Ishikawa (cell line): ENCODE measurements at regions not wholly inside any gene's neighbourhood (a gene's known extent, or its start where the extent isn't known, plus 50 kb on each side); places are given as distances from the start of the nearest gene placed in this dataset.

Experiments
- CEBPB ChIP-seq: IDR thresholded peaks from 2 replicates; pipeline ENCODE4 v1.6.1; 2012
- CREB1 ChIP-seq: IDR thresholded peaks from 2 replicates; pipeline ENCODE4 v1.6.1; 2012; ENCODE audit warnings: low read depth
- EGR1 ChIP-seq: IDR thresholded peaks from 2 replicates; pipeline ENCODE4 v1.6.1; 2012
- EP300 ChIP-seq: IDR thresholded peaks from 2 replicates; pipeline ENCODE4 v1.6.1; 2012; ENCODE audit warnings: borderline replicate concordance
- FOXM1 ChIP-seq: IDR thresholded peaks from 2 replicates; pipeline ENCODE4 v1.6.1; 2012; ENCODE audit warnings: low read depth, borderline replicate concordance
- MAX ChIP-seq: IDR thresholded peaks from 2 replicates; pipeline ENCODE4 v1.6.1; 2012
- NFIC ChIP-seq: IDR thresholded peaks from 2 replicates; pipeline ENCODE4 v1.6.1; 2012
- RAD21 ChIP-seq: IDR thresholded peaks from 2 replicates; pipeline ENCODE4 v1.6.1; 2012; ENCODE audit warnings: low read depth
- REST ChIP-seq: IDR thresholded peaks from 2 replicates; pipeline ENCODE4 v1.6.1; 2012; ENCODE audit warnings: low read depth, mild to moderate bottlenecking
- TAF1 ChIP-seq: IDR thresholded peaks from 2 replicates; pipeline ENCODE4 v1.6.1; 2012; ENCODE audit warnings: low read depth, mild to moderate bottlenecking
- TCF12 ChIP-seq: IDR thresholded peaks from 2 replicates; pipeline ENCODE4 v1.6.1; 2012; ENCODE audit warnings: low read depth
- TEAD4 ChIP-seq: IDR thresholded peaks from 2 replicates; pipeline ENCODE4 v1.6.1; 2012
- USF1 ChIP-seq: IDR thresholded peaks from 2 replicates; pipeline ENCODE4 v1.6.1; 2012
- YY1 ChIP-seq: IDR thresholded peaks from 2 replicates; pipeline ENCODE4 v1.6.1; 2012; ENCODE audit warnings: low read depth
- ZBTB7A ChIP-seq: IDR thresholded peaks from 2 replicates; pipeline ENCODE4 v1.6.1; 2012; ENCODE audit warnings: low read depth

- TF ChIP-seq MAX (no peak), TEAD4 (no peak), FOXM1 (no peak), YY1 (no peak), NFIC (no peak), CREB1 (no peak), CEBPB (no peak), EGR1 (no peak), USF1 (no peak)
Observed at GRCh38 chr13:84972907-84973306, 826.3 kb downstream of the SLITRK6 start.

- no peak for TF ChIP-seq FOXM1
- TF ChIP-seq EP300: no peak
Observed at GRCh38 chr13:84962849-84963248, 836.4 kb downstream of the SLITRK6 start.

- TF ChIP-seq USF1: no peak
- TF ChIP-seq RAD21: no peak
- no peak for TF ChIP-seq EP300
- no peak for TF ChIP-seq TAF1
- TF ChIP-seq REST: no peak
- no peak for TF ChIP-seq CREB1
- TF ChIP-seq ZBTB7A: no peak
- no peak for TF ChIP-seq EGR1
- TF ChIP-seq CEBPB: no peak
- no peak for TF ChIP-seq FOXM1
- TF ChIP-seq MAX: no peak
- TF ChIP-seq YY1: no peak
- no peak for TF ChIP-seq TCF12
- TF ChIP-seq NFIC: no peak
- TF ChIP-seq TEAD4: no peak
Observed at GRCh38 chr13:84962141-84962750, 837.0 kb downstream of the SLITRK6 start.

- TF ChIP-seq CREB1 (no peak), REST (no peak), YY1 (no peak), NFIC (no peak), USF1 (no peak), EGR1 (no peak), CEBPB (no peak), TEAD4 (no peak), TAF1 (no peak), FOXM1 (no peak), ZBTB7A (no peak), MAX (no peak), TCF12 (no peak), RAD21 (no peak), EP300 (no peak)
Observed at GRCh38 chr13:84961023-84961422, 838.2 kb downstream of the SLITRK6 start.

GRCh38 chr13:84959818-84960217, 839.4 kb downstream of the SLITRK6 start:
- TF ChIP-seq CEBPB (no peak), EGR1 (no peak), REST (no peak), TCF12 (no peak)
